Iris pigment epithelial cell (primary cell): ENCODE measurements at regions not wholly inside any gene's neighbourhood (a gene's known extent, or its start where the extent isn't known, plus 50 kb on each side); places are given as distances from the start of the nearest gene placed in this dataset.
"Not testable (repeated sequence)": the region's sequence is repeated elsewhere in the genome, so short reads cannot be mapped to it uniquely, and the experiment has no call there.

Experiments used
- DNase-seq: peaks from one replicate; pipeline ENCODE4 v3.0.0-alpha.2; 2011; ENCODE audit warnings: low read depth

- DNase-seq = peak; percentile 67
Observed at GRCh38 chr13:79874396-79875360, 393.7 kb downstream of the NDFIP2 start.

GRCh38 chr13:79871594-79871993 is 390.6 kb downstream of the NDFIP2 start:
- DNase-seq = no peak

GRCh38 chr13:79870766-79871165 is 389.8 kb downstream of the NDFIP2 start:
- DNase-seq = peak; percentile 8

DNA sequence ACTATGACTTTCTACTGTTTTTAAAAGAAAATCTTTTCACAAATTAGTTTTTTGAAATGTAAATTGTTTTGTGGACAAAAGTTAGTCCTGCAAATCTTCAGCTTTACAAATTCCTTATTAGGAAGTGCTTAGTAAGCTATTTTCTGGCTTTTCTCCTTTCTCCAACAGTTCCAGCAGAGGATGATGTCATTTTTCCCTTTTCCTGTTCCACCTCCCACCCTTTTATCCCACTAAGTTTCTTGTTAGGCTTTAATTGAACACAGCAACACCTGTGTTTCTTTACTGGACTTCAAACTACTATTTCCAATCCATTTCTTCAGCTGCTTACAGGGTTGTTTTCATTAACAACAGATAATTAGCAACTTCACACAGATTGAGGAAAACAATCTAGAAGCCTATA is 389.2 kb downstream of the NDFIP2 start:
- DNase-seq = no peak

DNA sequence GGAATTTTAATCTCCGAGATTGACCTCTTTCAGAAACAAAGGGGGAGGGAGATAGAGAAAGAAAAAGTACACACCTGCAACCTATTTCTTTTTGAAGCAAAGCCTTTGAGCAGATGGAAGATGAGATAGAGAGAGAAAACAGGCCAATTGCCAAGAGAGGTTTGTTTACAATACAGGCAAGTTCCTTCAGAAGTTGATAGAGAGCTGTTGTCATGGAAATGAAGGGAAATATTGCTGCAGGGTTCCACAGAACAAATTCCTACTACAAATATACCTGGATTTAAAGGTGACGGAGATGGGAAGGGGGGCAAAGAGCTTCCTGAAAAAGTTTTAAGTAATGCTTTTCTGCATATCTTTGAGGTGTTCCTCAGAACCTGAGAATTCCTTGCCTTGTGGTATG is 388.4 kb downstream of the NDFIP2 start:
- DNase-seq = peak; percentile 72

DNA sequence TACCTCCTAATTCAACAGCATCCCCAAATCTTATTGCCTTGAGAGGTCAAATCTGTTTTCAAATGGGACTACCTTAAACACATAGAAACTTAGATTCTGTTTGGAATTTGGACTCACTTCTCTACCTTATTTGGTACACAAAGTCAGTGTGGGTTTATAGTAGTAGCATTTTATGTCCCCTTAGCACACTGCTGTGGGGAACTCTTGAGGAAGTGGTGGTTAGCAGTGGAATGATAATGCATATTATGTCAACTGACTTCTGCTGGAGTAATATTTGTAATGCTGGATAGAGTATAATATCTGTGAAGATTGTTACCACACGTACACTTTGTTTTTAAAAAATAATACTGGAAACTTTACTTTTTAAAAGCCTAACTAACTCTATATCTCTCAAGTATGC is 386.3 kb downstream of the NDFIP2 start:
- DNase-seq = peak; percentile 45

DNA sequence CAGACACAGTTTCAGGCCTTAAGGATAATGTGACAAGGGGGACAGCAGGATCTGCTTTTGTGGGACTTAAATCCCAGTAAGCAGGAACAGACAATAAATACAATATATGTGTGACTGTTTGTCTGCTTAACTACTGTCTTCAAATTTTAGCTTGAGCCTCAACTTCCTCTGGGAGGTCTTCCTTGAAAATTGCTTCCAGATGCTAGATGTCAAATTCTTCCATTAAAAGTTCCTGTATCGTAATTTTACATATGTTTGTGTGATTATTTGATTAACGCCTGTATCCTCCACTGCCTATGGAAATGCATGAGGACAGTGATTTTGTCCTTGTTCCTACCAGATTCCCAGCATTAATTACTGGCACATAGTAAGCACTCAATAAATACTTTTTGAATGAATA is 385.5 kb downstream of the NDFIP2 start:
- no peak for DNase-seq

DNA sequence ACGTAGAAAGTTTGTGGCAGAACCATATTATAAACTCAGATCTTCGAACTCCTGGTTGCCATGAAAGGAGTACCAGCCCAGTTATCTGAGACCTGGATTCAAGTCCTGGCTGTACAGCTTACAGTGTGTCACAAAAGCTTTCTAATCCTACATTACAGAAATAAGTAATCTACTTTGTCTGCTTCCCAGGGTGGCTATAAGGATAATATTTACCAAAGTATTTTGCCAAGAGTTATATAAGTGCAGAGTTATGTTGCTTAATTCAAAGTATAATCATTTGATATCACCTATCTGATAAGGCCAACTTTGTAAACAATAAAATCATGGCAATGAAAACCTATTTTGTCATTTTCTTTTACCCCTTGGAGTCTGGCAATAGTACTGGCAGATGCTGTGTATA is 381.6 kb downstream of the NDFIP2 start:
- DNase-seq = no peak

- DNase-seq = no peak
Observed at GRCh38 chr13:79861731-79862130, 380.8 kb downstream of the NDFIP2 start.

GRCh38 chr13:79860791-79861190 is 379.8 kb downstream of the NDFIP2 start:
- DNase-seq = no peak

DNA sequence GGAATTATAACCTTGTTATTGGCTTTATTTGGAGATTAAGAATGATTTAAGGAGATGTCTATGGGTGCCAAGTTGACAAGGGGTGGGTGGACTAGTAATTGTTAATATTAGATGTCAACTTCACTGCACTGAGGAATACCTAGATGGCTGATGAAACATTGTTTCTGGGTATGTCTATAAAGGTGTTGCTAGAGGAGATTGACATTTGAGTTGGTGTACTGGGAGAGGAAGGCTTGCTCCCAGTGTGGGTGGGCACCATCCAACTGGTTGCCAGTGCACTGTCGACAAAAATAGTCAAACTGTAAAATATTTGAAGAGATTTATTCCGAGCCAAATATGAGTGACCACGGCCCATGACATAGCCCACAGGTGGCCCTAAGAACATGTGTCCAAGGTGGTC is 378.8 kb downstream of the NDFIP2 start:
- DNase-seq = no peak

- DNase-seq = no peak
Observed at GRCh38 chr13:79853251-79853650, 372.3 kb downstream of the NDFIP2 start.

DNA sequence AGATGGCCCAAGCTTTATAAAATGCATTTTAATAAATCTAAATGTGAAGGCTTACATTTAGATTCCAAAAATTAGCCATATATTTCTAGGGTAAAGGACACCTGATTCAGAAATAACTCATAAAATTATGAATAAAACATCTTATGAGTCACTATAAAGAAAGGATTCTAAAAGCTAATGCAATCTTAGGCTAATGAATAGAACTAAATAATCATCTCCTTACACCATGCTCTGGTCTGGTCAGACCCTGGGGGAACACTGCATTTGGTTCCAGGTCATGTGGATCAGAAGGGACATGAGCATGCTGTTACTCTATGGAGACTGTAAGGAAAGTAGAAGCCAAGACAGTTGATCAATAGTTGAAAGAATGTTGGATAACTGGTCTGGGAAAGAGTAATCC is 370.4 kb downstream of the NDFIP2 start:
- DNase-seq = no peak

- no peak for DNase-seq
Observed at GRCh38 chr13:79847882-79848592, 367.1 kb downstream of the NDFIP2 start.

GRCh38 chr13:79846386-79846785 is 365.4 kb downstream of the NDFIP2 start:
- no peak for DNase-seq

GRCh38 chr13:79837741-79838450 is 356.9 kb downstream of the NDFIP2 start:
- DNase-seq = peak; percentile 45

DNA sequence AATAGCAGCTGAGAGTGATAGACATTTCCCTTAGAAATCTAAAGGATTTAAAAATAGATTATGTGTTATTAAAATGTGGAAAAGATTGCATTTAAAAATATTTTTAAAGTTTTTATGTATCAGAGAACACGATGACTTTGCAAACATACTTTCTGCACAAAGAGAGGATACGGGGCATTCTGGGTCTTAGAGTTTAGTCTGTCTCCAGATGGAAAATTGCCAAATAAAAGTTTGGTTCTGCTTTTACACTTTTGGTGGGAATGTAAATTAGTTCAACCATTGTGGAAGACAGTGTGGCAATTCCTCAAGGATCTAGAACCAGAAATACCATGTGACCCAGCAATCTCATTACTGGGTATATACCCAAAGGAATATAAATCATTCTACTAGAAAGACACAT is 355.2 kb downstream of the NDFIP2 start:
- DNase-seq = not testable (repeated sequence)

GRCh38 chr13:79834876-79835275 is 353.9 kb downstream of the NDFIP2 start:
- DNase-seq = no peak

DNA sequence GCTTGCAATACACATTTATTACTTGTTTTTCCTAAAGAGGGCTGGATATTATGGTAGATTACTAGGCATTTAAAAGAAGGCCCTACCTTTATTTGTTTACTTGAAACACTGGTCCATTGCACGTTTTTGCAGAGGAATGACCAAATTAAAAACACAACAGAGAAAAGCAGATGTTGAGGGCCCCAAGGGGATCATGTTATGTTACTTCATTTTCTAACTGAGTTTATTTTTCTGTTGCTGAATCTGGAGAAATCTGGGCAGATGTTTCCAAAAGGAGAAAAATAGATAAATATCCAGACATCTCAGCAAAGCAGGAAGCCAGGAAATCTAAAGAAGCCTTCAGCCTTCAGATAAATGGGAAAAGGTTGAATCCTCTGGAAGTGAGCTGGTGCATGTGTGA is 353.0 kb downstream of the NDFIP2 start:
- DNase-seq = no peak

DNA sequence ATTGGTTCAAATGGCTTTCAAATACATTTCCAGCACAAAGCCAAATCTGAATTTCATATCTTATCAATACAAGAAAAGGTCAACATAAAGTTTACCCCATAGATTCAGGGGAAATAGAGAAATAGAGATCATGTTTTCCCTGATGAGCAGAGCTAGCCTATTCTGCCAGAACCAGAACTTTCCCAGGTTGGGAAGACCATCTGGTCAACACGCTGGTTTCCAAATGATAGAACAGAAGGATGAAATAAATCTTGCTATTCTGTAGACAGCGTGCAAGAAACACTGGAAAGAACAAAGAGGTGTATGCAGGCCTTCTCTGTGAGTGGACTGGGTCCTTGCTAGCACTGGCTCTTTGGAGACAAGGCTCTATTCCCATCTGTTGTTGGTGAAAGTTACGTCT is 350.6 kb downstream of the NDFIP2 start:
- no peak for DNase-seq

DNA sequence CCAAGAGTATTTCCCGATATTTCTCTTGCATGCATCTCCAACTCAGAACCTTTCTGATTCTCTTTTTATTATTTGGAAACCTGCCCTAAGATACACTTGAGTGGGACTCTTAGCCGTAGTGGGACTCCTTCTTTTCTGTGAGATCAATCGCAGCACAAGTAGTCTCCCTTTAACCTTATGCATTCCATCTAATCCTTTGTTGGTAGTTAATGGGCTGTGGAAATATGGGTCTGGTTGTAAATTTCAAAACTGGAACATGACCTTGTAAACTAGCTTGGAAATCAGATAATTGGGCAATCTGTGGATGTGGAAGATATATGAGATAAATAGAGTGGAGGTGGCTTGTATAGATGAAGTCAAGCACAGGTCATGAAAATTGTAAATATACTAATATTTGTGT is 350.0 kb downstream of the NDFIP2 start:
- no peak for DNase-seq

GRCh38 chr13:79830426-79830825 is 349.5 kb downstream of the NDFIP2 start:
- DNase-seq = no peak

DNA sequence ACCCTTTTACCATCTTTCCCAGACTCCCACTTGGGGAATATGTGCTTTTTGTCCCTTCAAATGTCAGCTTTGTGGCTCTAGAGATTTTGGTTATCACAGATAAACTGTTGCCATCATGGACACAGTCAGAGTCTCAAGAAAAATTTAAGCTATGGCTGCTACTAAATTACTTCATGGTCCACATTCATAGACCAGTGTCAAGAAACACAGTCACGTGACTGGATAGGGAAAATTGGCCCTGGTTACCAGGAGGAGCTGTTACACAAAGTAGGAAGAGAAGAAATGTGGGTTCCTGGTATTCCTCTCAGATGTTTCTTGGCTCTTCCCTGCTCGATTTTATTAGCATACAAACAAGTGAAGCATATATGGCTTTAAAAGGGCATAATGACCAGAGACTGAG is 348.9 kb downstream of the NDFIP2 start:
- no peak for DNase-seq
